ENCODE measurements at regions not wholly inside any gene's neighbourhood (a gene's known extent, or its start where the extent isn't known, plus 50 kb on each side); places are given as distances from the start of the nearest gene placed in this dataset.

DNA sequence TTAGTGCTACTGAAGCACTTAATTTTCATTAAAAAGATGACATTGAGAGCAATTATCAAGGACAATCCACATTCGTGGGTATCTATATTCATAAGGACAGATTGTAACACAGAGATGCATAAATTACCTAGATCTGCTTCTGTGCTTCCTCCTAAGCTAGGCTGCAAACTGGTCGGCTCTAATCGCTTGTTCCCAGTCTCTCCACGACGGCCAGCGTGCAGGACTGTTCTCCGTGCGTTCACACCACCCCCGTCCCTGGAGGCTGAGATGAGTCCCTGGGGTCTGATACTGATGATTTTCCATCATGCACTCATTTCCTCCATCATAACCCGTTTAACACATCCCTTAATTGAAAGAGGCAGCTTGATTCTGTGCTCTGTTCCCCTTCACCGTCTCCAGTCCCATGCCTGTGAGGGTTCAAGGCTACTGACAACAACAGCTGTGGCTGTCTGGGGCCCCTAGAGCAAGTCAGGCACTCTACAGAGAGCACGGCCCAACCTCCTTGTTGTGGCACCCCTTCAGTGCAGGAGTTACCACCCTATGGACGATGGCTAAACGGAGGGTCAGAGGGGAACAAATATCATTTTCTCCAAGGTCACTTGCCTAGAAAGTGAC is 469.6 kb downstream of the NPHP4 start:
- H3K4me3 Mint-ChIP-seq (ENCODE audit: low read depth, unreplicated experiment): no peak overlapping the region
- no peaks in the 10 kb centered on the region for H3K4me1 Mint-ChIP-seq (ENCODE audit: low read depth, unreplicated experiment)
- peaks cover 2% of the 10 kb centered on the region for H3K9me3 Mint-ChIP-seq (ENCODE audit: low read depth, unreplicated experiment)
- CTCF ChIA-PET: no interaction called here
- no TSS peak for BruUV-seq (replicated peaks)
- H3K36me3 Mint-ChIP-seq (ENCODE audit: insufficient read depth, unreplicated experiment): no peaks in the 10 kb centered on the region
- intact Hi-C loops (cut with micrococcal nuclease; ENCODE audit: unreplicated experiment): no loop called here
- no peak for DNase-seq
- TF ChIP-seq, protein P1, sequence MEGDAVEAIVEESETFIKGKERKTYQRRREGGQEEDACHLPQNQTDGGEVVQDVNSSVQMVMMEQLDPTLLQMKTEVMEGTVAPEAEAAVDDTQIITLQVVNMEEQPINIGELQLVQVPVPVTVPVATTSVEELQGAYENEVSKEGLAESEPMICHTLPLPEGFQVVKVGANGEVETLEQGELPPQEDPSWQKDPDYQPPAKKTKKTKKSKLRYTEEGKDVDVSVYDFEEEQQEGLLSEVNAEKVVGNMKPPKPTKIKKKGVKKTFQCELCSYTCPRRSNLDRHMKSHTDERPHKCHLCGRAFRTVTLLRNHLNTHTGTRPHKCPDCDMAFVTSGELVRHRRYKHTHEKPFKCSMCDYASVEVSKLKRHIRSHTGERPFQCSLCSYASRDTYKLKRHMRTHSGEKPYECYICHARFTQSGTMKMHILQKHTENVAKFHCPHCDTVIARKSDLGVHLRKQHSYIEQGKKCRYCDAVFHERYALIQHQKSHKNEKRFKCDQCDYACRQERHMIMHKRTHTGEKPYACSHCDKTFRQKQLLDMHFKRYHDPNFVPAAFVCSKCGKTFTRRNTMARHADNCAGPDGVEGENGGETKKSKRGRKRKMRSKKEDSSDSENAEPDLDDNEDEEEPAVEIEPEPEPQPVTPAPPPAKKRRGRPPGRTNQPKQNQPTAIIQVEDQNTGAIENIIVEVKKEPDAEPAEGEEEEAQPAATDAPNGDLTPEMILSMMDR (IDR thresholded peaks at IDR 0.05; ENCODE audit: unreplicated experiment): no peak
- no peaks in the 10 kb centered on the region for H3K27me3 Mint-ChIP-seq (ENCODE audit: unreplicated experiment)
- H3K27ac Mint-ChIP-seq (ENCODE audit: unreplicated experiment): no peak overlapping the region

DNA sequence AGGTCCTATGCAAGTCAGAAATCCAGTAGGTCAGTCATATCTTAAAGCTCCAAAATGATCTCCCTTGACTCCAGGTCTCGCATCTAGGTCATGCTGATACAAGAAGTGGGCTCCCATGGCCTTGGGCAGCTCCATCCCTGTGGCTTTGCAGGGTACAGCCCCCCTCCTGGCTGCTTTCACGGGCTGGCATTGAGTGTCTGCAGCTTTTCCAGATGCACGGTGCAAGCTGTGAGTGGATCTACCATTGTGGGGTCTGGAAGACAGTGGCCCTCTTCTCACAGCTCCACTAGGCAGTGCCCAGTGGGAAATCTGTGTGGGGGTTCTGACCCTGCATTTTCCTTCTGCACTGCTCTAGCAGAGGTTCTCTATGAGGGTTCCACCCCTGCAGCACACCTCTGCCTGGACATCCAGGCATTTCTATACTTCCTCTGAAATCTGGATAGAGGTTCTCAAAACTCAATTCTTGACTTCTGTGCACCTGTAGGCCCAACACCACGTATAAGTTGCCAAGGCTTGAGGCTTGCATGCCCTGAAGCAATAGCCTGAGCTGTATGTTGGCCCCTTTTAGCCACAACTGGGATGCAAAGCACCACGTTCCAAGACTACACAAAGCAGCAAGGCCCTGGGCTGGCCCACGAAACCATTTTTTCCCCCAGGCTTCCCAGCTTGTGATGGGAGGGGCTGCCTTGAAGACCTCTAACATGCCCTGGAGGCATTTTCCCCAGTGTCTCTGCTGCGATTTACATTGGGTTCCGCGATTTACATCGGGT is 472.7 kb downstream of the NPHP4 start:
- TF ChIP-seq, protein P1 (IDR thresholded peaks at IDR 0.05; ENCODE audit: unreplicated experiment): no peak
- no TSS peak for BruUV-seq (replicated peaks)
- H3K4me3 Mint-ChIP-seq (ENCODE audit: low read depth, unreplicated experiment): no peak overlapping the region
- intact Hi-C loops (cut with micrococcal nuclease; ENCODE audit: unreplicated experiment): loop anchor here (5.0 kb wide), 1 partner anchor 103 kb away; no protein-coding TSS in a partner anchor
- peaks cover 12% of the 10 kb centered on the region for H3K27me3 Mint-ChIP-seq (ENCODE audit: unreplicated experiment)
- peaks cover under 1% of the 10 kb centered on the region for H3K4me1 Mint-ChIP-seq (ENCODE audit: low read depth, unreplicated experiment)
- no peak for DNase-seq
- CTCF ChIA-PET: no interaction called here
- H3K9me3 Mint-ChIP-seq (ENCODE audit: low read depth, unreplicated experiment): peaks cover 2% of the 10 kb centered on the region
- no peak overlapping the region for H3K27ac Mint-ChIP-seq (ENCODE audit: unreplicated experiment)
- no peaks in the 10 kb centered on the region for H3K36me3 Mint-ChIP-seq (ENCODE audit: insufficient read depth, unreplicated experiment)

DNA sequence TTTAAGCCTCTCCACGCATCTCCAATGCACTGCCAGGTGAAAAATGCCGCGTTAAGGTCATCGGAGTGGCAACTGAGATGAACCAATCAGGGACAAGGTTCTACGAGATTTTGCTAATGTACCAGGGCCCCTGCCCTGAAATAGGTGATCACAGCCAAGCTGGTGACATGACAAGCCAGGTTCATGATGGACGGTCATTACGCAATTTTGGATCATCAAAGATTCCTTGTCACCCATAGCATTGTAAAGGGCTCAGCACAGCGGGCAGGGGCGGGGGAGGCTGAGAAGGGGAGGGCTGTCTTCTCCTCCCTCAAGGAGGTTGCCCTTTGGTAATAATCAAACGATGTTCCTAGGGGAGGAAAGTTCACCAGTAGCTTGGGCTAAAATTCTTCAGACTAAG is 475.5 kb downstream of the NPHP4 start:
- intact Hi-C loops (cut with micrococcal nuclease; ENCODE audit: unreplicated experiment): loop anchor here (5.0 kb wide), 1 partner anchor 106 kb away; no protein-coding TSS in a partner anchor
- H3K36me3 Mint-ChIP-seq (ENCODE audit: insufficient read depth, unreplicated experiment): no peaks in the 10 kb centered on the region
- H3K27ac Mint-ChIP-seq (ENCODE audit: unreplicated experiment): no peak overlapping the region
- CTCF ChIA-PET: no interaction called here
- peaks cover 2% of the 10 kb centered on the region for H3K9me3 Mint-ChIP-seq (ENCODE audit: low read depth, unreplicated experiment)
- peaks cover 7% of the 10 kb centered on the region for H3K4me1 Mint-ChIP-seq (ENCODE audit: low read depth, unreplicated experiment)
- H3K4me3 Mint-ChIP-seq (ENCODE audit: low read depth, unreplicated experiment): no peak overlapping the region
- TF ChIP-seq, protein P1 (IDR thresholded peaks at IDR 0.05; ENCODE audit: unreplicated experiment): no peak
- DNase-seq: no peak
- H3K27me3 Mint-ChIP-seq (ENCODE audit: unreplicated experiment): peaks cover 36% of the 10 kb centered on the region
- no TSS peak for BruUV-seq (replicated peaks)

DNA sequence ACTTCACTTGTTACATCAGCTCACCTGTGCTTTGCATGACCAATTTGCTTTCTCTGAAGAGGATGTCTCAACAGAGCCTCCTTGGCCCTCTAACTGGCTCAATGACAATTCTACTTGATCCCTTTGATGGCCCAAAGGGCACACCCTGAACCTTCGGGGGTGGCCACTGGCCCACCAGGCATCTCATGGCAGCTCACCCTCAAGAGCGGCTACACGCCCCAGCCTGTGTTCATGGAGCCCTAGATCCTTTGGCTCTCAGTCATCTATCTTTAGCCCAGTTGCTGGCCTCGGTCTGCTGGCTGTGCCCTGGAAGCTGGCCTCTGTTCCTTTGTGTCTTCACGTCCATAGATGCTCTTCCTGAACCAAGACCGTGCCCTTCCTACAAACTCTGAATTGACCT is 476.7 kb downstream of the NPHP4 start:
- CTCF ChIA-PET: no interaction called here
- no peak for DNase-seq

More for the DNA sequence above, 476.7 kb downstream of the NPHP4 start:
- H3K4me1 Mint-ChIP-seq (ENCODE audit: low read depth, unreplicated experiment): peaks cover 7% of the 10 kb centered on the region
- H3K36me3 Mint-ChIP-seq (ENCODE audit: insufficient read depth, unreplicated experiment): no peaks in the 10 kb centered on the region
- TF ChIP-seq, protein P1 (IDR thresholded peaks at IDR 0.05; ENCODE audit: unreplicated experiment): no peak
- intact Hi-C loops (cut with micrococcal nuclease; ENCODE audit: unreplicated experiment): loop anchor here (5.0 kb wide), 1 partner anchor 107 kb away; no protein-coding TSS in a partner anchor
- H3K9me3 Mint-ChIP-seq (ENCODE audit: low read depth, unreplicated experiment): no peaks in the 10 kb centered on the region
- no peak overlapping the region for H3K27ac Mint-ChIP-seq (ENCODE audit: unreplicated experiment)
- no peak overlapping the region for H3K4me3 Mint-ChIP-seq (ENCODE audit: low read depth, unreplicated experiment)
- H3K27me3 Mint-ChIP-seq (ENCODE audit: unreplicated experiment): peaks cover 47% of the 10 kb centered on the region
- no TSS peak for BruUV-seq (replicated peaks)
